ENCODE measurements at regions not wholly inside any gene's neighbourhood (a gene's known extent, or its start where the extent isn't known, plus 50 kb on each side); places are given as distances from the start of the nearest gene placed in this dataset.
A peak's percentile ranks its signal among the peaks of the same experiment; 100 is the strongest.

DNA sequence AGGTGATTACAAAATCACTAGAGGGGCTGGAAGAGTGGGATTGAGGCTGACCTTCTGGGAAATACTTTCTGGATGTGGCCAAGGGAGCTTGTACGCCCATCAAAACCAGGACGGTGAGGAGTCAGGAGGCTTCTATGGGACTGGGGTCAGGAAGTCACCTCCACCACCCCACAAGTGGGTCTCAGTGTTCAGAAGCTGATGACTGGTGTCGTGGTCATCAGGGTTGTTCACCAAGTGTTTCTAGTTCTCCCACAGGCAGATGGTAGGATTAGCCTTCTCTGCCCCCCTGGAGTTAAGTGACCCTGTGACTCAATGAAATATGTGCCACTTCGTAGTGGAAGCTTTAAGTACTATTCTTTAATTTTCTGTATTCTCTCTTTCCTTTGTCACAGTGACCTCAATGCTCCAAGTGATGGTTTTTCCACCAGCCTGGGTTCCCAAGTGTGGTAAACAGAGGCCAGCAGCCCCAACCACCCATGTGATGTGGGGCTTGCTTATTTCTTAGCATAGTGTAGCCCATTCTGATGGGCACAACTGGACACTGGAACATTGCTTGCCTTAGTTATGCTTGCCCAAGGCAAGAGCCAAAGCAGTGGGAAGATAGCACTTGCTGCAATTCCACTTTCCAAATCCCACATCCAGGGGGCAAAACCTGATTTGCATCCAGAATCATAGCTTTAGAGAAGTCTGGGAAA is 258.8 kb downstream of the CYP26B1 start:
- no peak for DNase-seq

DNA sequence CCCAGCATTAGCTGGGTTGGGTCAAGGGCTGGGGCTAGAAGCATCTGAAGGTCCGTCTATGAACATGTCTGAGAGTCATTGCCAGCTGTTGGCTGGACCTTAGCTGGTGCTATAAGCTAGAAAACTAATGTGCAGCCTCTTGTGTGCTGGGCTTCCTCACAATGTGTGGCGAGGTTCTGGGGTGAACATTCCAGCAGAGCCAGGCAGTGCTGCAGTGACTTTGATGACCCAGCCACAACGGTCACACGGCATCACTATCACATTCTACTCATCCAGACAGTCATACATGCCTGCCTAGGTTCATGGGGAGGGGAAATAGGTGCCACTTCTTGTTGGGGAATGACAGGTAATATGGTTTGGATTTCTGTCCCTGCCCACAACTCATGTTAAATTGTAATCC is 260.5 kb downstream of the CYP26B1 start:
- no peak for DNase-seq

DNA sequence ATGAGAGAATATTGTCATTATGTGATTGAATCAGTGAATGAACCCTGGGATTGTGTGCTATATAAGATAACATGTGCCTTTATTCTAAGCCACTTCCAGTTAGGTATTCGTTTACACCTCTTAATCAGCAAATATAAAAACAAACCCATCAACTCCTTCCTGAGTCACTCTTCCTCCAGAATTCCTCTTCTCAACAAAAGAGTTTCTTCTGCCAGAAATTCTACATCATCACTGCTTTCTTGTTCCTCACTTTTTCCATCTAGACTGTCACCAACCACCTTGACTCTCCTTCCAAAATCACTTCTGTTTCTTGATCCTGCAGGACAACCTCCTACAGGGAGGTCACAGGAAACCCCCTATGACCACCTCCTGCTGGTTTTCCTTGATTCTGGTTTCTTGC is 261.4 kb downstream of the CYP26B1 start:
- DNase-seq, result no peak

DNA sequence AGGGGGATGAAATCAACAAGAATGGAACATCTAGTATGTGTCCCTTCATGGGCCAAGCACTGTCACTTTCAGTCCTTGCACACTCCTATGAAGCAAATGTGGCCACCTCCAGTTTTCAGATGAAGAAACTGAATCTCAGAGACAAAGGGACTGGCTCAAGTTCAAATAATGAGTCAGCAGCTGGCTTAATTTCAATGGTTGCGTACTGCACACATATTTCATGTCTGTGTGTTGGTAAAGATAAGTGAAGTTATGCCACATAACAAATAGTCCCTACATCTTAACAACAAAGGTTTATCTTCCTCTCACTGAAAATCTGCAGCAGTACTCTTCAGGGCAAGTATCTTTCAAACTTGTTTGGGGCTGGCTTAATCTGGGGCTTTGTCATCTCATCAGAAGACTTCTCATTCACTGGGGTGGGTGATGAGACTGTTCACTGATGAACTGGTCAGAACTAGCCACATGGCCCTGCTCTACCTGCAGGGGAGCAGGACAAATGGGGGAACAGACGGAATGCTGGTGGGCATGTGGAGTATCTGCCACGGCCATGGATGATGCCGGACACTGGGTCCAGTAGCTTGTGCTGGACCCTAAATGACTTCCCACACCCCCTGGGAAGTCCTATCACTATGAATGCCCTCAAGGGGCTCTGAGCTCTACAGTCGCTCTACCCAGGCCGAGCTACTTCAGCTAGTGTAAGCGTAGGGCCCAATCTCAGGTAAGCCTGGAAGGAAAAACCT is 263.2 kb downstream of the CYP26B1 start:
- DNase-seq, result no peak

DNA sequence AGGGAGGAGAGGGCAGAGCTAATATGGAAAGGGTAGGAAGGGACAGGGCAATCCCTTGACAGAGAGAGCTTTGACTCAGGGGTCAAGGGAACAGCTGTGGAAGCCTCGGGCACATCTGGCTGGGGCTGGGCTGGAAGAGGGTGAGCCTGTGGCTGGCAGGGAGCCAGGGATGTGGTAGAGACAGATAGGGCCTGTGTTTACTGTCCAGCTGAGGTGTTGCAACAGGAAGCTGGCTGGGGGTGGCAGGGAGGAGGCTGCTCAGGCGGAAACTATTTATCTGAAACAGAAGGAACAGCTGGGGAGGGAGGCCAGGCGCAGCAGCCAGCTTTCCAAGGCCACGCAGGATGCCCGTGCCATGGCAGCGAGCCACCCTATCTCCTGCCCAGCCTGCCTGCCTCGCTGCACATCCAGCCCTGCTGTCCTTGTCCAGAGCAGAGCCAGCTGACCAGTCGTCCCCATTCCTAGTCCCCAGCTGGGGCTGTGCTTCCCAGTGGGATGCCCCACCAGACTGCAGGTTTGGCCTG is 264.7 kb downstream of the CYP26B1 start:
- peak; percentile 51 for DNase-seq

DNA sequence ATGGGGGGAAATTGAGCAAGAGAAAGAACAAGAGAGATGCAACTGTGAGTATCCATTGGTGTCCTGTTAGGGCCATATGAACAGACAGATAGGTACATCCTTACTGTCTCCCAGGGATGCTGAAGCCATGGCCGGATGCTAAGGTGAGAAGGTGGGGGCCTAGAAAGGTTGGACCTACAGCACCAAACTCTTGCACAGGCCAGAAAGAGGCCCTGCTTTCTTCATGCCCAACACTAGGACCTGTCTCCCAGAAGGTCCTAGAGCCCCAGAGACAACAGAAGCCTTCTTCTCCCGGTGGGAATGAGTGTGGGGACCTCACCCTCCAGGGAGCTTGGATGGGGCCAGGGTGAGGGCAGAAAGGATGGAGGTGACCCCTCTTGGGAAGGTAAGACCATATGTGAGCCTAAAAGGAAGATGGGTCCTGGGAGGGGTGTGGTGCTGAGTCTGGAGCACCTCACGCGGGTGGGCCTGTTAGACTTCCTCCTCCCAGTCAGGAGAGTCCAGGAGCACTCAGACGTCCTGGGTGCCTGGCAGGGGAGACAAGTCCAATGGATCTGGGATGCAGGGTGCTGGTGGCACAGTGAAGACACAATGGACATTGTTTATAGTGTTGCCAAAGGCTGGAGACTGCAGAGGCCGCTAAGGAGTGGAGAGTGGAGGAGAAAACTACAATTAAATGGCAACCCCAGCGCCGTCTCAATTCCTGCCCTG is 265.3 kb downstream of the CYP26B1 start:
- DNase-seq, result no peak

DNA sequence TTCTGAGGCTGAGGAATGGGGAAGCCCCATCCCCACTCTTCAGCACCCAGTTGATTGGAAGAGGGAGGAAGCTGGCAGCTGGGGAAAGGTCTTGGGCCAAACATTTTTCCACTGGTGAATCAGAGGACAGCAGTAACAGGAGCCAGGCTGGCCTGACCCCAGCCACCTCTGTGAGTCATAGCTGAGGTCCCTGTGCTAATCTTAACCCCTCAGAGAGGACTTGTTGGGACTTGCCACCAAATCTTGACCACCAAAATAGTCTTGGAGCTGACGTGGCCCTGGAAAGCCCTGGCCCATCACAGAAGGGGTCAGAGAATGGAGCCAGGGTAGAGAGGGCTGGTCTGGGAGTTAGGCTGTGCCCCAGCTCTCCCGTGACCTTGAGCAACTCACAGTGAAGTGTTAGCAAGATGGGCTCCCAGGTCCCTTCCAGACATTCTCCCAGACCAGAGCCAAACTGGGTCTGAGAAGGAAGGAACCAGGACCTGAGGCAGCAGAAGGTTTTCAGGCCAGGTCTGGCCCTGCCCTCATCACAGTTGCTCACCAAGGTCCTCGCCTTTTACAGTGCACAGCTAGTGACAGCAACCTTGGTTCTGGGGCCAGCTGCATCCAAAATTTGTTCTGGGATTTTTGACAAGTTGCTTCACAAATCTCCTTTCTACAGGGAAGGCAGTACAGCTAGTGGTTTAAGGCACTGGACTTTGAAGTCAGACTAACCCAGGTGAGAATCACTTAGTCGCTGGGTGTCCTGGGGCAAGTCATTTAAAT is 266.6 kb downstream of the CYP26B1 start:
- no peak for DNase-seq

DNA sequence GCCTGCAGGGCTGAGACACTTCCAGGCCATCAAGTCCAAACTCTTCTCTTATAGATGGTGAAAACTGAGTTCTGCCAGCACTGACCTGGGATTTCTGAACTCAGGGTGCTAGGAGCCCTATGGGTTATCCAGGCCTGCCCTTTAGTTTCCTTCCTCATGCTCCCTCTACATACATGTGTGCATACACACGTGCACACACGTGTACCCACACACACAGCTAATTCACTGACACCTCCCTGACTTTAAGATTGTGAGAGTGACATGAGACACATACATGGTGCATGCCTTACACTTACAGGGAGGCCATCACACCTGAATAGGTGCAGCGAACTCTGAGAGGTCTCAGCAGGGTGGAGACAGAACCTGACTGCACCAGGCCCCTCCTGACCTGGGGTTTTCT is 267.4 kb downstream of the CYP26B1 start:
- no peak for DNase-seq

DNA sequence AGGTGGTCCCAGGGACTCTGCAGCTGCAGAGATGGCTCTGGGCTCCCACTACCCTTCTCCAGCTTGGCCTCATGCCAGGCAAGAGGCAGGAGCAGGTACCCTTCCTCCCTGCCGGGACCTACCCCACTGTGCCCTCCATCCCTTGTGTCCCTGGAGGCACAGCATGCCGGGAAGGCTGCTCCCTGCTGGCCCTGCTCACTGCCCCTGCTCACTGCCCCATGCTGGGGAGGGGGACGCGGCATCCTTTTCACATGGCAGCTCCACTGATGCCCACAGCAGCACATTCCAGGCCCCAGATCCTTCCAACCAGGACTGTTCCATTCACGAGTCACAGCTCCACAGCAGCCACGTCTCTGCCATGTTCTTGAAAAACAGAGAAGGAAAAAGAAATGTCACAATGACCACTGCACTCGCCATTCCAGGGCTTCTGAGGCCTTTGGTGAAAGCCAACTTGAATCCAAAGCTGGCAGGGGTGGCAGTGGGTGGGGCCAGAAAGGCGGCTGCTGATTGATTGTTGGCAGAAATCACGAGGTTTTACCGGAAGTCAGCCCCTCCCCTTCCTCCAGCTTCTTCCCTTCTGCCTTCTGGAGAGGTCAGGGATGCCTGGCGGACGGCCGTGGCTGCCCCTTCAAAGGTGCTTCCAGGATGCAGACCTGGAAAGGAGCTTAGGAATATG is 268.0 kb downstream of the CYP26B1 start:
- no peak for DNase-seq

DNA sequence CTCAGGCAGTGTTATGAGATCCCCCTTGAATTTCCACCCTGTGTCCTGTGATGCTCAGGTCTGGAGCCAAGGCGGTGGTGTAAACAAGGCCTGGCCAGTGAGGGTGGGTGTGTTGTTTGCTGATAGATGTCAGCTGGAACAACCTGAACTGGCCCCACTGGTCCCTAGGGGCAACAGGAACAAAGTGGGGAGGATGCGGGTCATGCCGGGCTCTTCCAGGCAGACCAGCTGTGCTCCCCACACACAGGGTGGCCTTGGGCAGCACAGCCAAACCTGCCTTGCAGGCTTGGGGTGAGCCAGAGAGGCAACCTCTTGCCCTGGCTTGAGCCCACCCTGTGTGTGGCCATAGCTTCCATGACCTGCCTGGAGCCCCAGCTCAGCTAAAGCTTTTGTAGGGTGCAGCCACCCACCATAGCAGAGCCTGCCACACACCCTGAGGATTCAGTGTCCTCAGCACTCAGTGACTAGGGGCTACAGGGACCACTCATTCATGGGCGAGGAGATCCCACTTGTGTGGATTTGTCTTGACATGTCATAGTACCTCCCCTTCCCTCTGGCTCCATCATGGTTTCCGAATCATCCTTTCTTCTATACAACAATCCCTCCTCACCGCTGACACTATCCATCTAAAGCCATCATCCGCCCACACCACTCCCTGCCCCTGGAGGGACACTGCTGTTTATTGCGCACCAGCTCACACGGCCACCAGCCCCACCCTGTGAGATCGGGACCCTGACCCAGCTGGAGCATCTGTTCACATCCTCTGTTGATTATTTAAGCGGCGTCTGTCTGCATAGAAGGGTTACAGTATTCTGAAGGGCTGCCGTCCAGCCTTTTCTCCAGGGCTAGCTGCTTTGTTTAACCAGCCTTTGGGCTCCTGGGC is 268.8 kb downstream of the CYP26B1 start:
- DNase-seq, result no peak

DNA sequence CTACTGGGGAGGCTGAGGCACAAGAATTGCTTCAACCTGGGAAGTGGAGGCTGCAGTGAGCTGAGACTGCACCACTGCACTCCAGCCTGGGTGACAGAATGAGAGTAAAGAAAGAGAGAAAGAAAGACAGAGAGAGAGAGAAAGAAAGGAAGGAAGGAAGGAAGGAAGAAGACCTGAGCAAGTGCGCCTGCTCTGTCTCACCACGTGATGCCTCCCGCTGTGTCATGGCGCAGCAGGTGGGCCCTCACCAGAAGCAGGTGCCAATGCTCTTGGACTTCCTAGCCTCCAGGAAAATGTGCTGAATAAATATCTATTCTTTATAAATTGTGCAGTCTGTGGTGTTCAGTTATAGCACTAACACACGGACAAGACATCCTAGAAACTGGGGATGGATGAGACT is 270.0 kb downstream of the CYP26B1 start:
- no peak for DNase-seq

DNA sequence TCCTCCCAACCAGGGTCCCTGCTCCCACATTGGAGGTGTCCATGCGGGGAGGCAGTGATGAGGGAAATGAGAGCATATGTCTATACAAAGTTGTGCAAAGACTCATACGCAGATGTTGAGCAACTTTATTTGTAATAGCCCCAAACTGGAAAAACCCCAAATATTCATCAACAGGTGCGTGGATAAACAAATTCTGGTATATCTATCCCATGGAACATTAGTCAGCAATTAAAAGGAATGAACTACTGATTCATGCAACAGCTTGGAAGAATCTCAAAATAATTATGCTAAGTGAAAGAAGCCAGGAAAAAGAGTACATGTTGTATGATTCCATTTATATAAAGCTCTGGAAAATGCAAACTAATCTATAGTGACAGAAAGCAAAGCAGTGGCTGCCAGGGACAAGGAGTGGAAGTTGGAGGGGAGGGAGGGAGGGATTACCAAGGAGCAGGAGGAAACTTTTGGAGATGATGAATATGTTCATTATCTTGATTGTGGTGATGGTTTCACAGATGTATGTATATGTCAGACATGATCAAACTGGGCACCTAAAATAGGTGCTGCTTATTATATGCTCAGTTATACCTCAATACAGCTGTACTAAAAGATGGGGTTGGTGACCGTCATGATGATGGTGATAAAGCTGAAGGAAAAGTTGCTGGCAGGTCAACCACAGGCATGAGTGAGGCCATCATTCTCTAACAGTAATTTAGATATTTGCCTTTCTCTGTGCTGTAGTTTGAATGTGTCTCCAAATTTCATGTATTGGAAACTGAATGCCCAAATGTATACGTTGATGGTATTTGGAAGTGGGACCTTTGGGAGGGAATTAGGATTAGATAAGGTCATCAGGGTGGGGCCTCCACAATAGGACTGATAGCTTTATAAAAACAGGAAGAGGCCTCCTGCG is 270.9 kb downstream of the CYP26B1 start:
- no peak for DNase-seq

DNA sequence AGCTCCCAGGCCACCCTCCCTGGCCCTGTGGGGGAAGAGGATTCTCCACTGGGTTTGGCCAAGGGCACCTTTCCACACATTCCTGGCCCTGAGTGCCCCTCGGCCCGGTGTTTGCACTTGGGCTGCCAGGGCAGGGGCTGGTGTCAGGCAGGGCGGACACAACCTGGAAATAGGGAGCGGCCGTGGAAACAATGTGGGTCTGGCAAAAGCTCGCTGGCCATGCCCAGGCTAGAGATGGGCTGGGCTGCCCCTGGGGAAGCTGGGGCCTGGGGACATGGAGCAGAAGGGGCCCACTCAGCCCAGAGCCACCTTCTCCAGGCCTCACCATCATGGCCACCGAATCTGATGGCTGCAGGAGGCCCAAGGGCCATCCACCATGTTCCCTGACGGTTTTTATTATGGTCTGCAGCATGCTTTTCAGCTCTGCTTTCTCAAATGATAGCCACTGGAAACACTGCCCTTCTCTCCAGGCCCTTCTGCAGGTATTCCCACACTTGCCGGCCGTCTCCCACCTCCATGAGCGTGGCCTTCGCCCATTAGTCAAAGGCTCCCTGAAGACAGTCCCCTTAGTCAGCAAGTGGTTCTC is 275.1 kb downstream of the CYP26B1 start:
- DNase-seq, result no peak

DNA sequence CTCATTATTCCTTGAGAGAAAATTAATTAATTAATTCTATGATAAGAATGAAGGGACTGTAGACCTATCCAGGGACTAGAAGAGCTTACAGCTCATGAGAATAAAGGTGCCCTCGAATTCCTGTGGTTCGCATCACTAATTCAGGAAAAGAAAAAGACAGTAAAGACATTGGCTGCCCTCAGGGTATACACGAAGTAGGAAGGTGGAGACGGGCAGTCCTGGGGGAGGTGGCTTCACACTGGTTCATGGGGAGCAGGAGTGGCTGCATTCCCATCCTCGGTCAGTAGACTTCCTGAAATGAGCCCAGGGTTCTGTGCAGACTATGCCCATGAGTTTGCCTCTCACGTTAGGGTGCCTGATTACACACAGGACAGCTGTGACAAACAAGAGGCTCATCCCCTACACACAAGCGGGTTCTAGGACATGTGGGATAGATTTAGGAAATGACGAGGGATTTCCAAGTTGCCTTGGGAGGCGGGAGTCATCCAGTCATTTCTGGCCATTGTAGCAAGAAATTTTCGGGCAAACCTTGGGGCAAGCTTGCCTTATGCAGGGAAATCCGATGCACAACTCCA is 282.2 kb downstream of the CYP26B1 start:
- DNase-seq, result no peak

DNA sequence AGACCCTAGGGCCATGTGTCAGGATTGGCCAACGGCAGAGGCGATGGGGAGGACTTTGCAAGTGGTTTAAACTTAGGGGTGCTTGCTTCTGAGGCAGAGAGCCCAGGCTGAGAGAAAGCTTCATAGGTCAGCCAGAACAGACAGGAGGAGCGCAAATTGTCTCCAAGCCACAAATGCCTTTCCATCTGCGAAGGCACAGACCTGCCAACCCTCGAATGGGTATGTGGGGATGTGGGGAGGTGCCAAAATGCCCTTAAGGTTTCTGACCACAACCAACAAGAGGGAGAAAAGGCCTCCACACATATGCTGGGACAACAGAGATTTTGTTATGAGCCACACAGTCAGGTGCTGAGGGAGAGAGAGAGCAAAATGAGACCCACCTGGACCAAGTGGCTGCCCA is 283.6 kb downstream of the CYP26B1 start:
- no peak for DNase-seq

DNA sequence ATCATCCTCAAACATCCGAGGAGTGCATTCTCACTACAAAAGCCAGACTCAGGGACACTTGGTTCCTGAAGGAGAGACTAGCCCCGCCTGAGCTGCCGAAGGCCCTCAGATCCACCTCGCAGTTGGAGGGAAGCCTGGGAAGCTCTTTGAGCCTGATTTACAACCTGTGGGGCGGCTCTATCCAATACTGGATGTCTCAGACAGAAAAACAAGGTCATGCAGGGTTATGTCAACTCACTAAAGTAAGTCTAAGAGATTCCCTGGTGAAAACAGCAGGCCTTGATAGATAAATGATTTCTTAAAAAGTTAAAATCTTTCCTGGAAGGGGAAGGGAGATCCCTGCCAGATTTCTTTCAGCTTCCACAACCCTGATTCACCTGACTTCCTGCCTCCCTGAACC is 284.3 kb downstream of the CYP26B1 start:
- DNase-seq, result no peak

DNA sequence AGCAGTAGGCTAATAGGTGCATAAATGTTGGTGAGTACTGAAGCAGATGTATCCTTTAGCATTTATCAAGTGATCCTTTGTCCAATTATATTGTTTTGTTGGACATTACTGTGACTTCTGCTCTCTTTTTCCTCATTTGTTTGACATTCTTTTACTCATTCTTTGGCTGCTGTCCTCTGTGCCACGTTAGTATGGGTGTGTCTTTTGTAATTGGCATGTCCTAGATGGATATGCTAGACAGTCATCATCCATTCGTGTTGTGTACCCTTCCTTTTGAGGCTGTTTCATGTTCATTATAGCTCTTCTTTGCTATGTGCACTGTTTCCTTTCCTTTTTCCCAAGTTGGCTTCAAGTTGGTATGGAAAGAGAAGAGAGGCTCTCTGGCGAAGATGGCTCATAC is 284.7 kb downstream of the CYP26B1 start:
- no peak for DNase-seq

DNA sequence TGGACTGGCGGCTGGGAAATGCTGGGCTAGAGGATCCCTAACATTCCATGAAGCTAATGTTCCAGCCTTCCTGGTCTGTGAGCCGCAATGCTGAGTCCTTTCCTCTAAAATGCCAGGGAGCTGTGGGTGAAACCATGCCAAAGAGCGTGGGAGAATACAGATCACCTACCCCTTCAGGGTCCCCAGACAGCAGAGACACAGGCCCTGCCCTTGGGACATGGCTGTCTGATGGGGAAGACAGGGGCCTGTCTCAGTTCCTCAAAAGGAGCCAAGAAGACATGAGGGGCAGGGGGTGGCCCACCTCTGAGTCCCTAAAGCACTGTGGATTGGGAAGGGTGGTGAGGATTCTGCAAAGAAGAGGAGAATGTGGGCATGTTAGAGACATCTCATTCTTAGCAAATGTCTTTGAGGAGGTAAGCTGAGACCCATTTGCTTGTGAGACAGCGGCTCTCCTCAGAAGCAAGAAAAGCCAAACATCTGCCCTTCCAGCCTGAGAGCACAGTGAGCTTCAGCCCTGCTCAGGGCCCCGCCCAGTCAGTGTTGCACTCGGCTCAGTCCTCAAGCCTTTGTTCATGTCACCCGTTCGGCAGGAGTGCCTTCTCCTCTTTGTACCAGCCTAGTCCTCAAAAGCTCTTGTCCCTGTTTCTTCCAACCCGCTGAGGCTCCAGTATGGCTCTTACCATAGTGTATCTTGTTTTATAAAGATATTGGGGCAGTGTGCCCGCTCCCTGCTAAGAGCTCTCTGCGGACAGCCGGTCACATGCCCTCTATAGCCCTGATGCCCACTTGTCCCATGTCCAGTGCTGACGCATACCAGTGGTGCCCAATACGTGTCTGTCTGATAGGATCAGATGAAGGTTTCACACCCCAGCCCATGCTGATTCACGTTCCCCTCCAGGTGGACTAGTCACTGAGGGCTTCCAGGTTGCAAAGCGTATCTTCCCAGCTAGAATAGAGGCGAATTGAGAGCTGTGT is 286.2 kb downstream of the CYP26B1 start:
- DNase-seq, result no peak
